Iris pigment epithelial cell (primary cell): ENCODE measurements at regions not wholly inside any gene's neighbourhood (a gene's known extent, or its start where the extent isn't known, plus 50 kb on each side); places are given as distances from the start of the nearest gene placed in this dataset.
"Not testable (repeated sequence)": the region's sequence is repeated elsewhere in the genome, so short reads cannot be mapped to it uniquely, and the experiment has no call there.

Experiments
- DNase-seq: peaks from one replicate; pipeline ENCODE4 v3.0.0-alpha.2; 2011; ENCODE audit warnings: low read depth

DNA sequence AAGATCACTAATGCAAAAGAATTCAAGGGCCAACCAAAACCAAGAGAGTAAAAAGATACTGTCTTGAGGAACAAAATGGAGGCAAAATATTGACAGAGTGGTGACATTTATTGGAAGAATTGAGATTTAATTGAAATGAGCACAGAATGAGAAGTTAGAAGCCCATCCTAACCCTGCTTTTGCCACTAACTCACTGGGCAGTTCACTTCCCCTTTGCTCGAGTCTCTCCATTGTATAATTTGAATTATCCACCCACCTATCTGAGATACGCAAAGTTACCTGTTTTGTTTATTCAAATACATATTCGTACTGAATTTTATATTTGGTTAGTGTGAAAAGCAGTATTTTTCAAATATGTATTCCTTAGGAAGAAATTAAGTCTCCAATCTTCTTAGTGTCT is 204.5 kb upstream of the PRDM1 start:
- DNase-seq, result no peak

DNA sequence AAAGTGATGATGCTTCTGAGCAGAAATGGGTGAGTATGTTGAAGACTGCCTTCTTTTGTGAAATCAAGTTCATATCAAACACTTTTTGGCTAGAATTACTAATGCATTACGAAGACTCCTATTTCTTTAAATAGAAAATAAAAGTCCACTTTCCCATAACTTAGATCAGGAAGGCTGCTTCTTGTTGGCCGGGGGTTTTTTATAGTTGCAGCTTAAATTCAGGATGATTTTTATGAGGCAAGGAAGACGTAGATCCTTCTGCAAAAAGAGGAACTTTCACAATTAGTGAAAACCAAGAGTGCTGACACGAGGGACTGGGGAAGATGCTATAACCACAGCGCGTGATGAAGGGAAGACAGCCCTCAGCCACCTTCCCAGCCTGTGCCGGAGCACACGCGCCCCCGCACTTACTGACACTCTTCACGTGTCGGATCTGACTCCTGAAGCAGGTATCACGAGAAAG is 206.1 kb upstream of the PRDM1 start:
- DNase-seq, result no peak

DNA sequence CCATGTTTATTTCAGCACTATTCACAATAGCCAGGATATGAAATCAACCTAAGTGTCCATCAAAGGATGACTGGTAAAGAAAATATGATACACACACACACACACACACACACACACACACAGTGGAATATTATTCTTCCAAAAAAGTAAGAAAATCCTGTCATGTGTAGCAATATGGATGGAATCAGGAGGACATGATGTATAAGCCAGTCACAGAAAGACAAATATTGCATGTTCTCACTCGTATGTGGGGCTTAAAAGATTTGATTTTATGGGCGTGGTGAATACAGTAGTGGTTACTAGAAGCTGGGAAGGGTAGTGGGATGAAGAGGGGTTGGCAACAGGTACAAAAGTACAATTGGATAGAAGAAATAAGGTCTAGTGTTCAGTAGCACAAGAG is 207.0 kb upstream of the PRDM1 start:
- DNase-seq, result no peak

DNA sequence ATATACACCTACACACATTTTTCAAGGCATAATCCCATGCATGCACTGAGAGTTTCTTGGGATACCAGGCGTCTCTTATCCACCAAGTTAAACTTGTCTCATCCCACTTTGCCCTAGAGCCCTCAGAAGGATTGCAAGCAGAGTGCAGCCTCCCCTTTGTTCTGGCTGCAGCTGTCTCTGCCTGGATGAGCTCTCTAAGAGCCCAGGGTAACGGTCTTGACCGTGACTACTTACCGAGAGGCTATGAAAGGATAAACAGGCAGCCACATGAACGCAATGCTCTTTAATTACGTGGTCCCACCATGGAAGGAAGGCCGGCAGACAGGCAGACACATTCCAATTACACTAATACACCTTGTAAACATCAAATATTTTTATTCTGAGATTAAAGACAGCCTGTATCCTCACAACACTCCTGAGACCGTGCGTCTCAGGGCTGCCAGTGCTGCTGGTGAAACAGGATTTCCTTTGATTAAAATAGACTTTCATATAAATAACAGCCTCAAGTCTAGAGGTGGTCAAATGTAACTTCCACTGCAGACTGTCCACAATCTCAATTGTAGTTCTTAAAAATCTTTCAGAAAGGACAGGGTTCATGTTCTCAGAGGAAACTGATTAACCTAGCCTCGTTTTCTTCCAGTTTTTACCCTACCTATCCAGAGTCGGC is 210.0 kb upstream of the PRDM1 start:
- DNase-seq, result no peak

DNA sequence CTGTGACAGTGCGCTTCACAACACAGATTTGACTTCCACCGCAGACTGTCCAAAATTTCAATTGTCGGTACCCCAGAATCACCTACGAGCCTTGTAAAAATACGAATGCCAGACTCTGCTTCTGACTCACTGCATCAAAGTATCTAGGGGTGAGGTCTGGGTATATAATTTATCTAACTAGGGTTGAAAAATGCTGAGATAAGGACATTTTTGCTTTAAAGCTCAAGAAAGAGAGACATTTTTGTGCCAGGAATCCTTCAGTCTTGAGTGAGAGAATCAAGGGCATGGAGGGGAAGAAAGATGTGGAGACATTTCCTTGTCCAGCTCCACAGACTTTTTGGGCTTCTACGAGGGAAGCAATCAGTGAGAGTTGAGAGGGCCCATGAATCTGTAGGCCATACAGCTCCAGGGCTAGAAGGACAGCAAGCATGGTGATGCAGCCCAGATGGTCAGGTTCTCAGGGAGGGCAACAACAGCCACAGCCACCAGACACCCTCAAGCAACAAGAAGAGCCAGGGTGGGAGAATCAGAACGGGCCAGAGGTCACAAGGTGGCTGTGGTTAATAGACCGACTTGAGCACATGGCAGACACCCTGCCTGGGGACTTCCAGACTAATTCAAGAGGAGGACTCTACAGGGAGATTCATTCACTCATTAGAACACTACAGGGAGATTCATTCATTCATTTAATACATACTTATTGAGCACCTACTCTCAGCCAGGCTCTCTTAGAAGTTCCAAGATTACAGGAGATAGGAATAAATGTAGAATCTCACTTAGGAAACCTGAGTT is 211.1 kb upstream of the PRDM1 start:
- no peak for DNase-seq

DNA sequence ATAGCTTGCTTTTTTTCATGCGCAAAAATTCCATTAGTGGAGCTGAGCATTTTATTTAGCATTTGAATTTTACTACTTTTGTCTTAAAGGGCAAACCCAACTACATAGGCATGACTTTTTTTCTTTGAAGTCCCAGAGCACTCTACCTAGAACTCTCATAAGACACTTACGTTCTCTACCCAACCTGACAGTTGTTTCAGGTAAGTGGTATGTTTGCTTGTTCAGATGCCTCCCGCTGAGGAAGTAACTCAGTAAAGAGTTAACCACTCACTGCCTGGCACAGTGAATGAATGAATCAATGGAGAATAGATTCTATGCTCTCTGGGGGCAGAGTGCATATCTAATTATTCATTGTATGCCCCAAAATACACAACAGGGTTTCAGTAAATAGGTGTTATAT is 212.3 kb upstream of the PRDM1 start:
- no peak for DNase-seq

DNA sequence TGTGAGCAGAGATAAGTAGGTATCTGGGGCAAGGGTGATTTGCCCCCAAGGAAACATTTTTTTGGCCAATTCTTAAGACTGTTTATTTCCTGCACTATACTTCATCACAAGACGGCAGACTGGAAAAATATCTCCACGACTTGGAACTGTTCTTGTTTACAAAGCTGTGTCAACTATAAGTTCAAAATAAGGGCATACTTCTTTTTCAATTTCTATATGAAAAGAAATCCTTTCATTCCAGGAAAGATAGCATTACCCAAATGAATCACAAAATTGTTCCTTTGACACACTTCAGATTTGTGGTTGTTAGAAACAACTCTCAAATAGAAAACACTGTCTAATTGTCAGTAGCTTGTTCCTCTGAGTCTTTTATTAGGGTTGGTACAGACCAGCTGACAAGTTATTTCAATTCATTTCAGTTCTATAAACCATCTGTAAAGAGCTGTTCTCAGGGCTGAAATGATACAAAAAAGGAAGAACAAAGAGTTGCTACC is 212.9 kb upstream of the PRDM1 start:
- no peak for DNase-seq

DNA sequence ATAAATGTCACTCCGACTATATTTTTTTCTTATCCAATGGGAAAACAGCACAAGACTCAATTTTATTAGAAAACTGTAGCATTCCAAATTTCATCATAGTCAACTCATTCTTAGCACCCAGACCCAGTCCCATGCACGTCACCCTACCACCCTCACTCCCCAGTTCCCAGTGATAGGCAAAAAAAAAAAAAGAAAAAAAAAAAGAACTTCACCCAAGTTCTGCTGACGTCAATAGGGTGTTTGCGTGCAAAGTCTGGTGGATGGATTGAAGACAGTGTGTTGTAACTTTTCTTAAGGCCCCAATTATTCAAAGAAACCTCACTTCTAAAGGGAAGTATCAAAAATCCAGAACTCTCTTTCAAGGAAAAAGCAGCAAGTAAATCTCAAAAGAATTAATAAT is 213.9 kb upstream of the PRDM1 start:
- DNase-seq, result no peak

DNA sequence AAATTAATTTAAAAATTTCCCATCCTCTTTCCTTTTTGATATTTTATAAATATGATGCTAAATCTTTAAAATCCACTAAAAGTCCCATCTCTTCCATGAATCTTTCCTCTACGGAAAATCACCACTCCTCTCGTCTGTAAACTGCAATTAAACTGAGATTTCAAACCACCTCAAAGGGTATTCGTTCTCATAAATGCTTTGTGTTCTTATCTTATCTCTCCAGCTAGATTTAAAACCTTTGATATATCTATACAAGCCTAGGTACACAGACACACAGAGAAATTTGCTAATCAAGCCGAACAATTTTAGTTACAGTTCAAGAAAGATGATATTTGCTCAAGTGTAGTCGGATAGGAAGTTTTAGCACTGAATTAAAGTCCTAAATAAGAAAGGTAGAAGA is 214.6 kb upstream of the PRDM1 start:
- DNase-seq, result no peak

DNA sequence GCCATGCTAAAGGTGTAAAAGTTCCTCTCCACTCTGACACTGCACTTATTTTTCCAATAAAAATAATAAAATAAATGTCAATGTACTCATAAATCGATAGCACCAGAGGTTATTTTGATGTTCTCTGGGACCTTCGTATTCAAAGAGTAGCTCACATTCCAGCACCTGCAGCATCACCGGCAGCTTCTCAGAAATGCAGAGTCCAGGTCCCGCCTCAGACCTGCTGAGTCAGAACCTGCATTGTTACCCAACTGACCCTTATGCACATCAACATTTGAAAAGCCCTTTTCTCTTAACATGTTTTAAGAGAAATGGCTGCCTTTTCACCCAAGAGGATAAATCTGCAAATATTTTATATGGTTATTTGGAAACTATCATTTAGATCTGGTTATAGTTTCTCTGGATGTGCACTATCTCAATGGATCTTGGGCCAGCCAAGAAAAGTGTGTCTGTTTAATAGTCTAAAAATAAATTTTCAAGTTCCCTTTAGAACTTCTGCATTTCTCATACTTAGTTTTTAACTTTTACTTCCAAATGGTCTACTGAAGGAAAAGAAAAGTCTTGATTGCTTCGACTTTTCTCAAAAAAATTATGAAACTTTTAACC is 216.2 kb upstream of the PRDM1 start:
- DNase-seq, result no peak

DNA sequence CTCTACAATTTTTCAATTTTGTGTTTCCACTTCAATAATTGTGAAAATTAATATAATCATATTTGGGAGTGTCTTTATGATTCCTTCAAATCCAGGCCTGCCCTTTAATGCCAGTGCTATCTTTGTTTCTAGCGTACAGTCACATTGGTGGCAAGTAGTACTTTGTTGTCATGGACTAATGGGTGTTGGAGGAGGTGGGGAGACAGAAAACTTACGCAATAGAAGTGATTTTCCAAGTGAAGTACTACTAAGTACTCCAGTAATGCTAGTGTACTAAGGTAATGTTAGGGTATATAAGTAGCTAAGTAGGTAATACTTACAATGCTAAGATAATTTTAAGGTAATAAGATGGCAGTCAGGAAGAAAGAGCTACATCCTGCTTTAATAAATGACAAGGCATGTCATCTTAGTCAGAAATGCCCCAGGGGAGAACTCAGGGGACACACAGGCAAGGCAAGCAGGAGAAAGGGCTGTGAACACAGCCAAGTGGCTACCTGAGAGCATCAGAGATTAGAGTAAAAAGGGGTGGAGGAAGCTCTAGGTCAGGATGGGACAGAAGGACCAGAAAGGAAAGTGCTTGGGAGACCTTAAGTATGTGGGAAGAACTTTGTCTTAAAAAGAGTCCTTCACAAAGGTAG is 217.2 kb upstream of the PRDM1 start:
- DNase-seq, result no peak

DNA sequence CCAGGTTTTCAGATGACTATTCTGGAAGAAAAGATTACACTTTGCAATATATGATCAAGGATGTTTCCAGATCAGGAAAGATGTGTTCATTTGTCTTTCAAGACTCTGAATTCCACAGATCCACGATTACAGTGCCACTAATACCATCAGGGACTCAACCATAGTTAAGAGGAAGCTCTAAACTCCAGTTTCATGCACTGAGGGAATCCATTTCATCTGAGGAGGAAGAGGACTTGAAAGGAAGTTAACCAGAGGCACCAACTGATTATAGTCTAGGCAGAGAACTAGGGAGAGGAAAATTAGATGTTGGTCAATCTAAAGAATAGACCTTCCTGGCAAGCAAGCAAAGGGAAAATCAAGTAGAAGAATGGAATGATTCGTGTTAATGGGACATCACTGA is 218.3 kb upstream of the PRDM1 start:
- no peak for DNase-seq

DNA sequence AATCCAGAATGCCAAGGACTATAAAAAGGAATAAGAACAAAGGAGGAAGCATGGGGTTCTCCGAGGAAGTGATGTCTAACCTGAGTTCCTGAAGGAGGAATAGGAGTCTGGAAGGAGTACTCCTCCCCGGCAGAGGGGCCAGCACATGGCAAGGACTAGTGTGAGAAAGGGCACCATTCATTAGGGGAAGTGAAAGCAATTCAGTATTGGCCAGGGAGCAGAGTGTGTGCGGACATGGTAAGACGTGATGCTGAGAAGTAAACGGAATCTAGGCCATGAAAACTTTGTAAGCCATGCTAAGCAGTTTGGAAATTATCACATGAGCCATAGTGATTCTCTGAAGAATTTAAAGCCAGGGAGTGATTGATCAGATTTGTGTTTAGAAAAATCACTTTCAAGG is 218.9 kb upstream of the PRDM1 start:
- no peak for DNase-seq

DNA sequence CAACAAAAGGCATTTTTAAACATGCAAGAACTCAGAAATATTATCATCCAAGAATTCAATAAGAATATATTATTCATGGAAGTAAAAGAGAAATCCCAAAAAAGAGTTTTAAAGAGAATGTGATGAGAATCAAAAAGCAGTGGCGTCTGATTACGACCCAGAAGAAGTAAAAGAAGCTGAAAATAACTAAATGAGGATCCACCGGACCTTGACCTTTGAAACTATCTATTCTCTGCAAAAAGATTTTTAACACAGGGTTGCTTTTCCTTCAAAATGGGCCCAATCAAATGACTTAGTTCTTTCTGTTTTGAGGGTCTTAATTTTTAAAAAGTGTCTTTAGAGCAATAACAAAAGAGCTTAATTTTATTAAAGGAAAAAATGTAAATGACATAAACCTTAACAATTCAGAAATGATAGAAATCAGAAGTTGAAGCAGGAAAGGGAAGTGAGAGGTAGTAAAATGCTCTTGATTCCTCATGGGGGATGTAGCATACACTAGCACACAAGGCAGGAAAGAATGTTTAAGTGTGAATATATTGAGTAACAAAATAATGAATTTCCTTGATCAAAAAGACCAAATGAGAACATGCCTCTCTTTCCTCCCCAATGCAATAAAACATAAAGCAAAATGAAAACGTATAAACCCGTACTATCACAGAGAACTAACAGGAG is 223.1 kb upstream of the PRDM1 start:
- no peak for DNase-seq

DNA sequence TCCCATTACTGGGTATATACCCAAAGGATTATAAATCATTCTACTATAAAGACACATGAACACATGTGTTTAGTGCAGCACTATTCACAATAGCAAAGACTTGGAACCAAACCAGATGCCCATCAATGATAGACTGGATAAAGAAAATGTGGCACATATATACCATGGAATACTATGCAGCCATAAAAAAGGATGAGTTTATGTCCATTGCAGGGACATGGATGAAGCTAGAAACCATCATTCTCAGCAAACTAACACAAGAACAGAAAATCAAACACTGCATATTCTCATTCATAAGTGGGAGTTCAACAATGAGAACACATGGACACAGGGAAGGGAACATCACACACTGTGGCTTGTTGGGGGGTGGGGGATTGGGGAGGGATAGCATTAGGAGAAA is 225.2 kb upstream of the PRDM1 start:
- DNase-seq, result not testable (repeated sequence)

DNA sequence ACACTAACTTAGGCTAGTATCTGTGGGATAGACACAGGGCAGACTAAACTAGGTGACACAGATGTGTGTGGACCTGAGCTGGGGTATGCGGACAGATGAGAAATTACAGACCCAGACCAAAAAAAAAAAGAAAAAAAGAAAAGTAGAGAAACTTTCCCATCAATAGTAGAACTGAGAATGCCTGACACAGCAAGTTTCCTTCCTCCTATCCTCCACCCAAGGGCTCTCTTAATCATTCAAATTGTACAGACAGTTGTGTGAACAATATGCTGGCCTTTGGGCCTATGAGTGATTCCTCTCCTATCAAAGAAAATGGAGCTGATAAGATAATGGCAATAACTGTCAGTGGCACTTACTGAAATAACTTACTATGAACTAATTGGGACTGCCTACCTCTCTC is 226.7 kb upstream of the PRDM1 start:
- no peak for DNase-seq

DNA sequence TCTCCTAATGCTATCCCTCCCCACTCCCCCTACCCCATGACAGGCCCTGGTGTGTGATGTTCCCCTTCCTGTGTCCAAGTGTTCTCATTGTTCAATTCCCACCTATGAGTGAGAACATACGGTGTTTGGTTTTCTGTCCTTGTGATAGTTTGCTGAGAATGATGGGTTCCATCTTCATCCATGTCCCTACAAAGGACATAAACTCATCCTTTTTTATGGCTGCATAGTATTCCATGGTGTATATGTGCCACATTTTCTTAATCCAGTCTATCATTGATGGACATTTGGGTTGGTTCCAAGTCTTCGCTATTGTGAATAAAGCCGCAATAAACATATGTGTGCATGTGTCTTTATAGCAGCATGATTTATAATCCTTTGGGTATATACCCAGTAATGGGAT is 227.5 kb upstream of the PRDM1 start:
- not testable (repeated sequence) for DNase-seq

DNA sequence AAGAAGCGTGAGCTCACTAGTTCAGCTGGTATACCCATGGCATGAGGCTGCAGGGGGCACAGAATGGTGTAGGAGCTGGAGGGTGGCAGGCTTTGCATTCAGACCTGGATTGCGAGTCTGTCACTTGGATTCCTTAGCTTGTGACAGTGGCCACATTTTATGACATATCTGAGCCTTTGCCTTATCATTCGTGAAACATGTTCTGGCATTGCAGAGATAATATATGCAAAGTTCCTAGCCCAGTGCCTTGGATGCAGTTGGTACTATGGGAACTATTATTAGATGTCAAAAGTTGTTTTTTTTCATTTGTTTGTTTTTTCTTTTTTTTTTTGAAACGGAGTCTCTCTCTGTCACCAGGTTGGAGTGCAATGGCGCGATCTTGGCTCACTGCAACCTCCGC is 230.7 kb upstream of the PRDM1 start:
- DNase-seq, result no peak

DNA sequence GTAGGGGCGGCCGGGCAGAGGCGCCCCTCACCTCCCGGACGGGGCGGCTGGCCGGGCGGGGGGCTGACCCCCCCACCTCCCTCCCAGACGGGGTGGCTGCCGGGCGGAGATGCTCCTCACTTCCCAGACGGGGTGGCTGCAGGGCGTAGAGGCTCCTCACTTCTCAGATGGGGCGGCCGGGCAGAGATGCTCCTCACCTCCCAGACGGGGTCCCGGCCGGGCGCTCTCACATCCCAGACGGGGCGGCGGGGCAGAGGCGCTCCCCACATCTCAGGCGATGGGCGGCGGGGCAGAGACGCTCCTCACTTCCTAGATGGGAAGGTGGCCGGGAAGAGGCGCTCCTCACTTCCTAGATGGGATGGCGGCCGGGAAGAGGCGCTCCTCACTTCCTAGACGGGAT is 232.2 kb upstream of the PRDM1 start:
- DNase-seq, result not testable (repeated sequence)

DNA sequence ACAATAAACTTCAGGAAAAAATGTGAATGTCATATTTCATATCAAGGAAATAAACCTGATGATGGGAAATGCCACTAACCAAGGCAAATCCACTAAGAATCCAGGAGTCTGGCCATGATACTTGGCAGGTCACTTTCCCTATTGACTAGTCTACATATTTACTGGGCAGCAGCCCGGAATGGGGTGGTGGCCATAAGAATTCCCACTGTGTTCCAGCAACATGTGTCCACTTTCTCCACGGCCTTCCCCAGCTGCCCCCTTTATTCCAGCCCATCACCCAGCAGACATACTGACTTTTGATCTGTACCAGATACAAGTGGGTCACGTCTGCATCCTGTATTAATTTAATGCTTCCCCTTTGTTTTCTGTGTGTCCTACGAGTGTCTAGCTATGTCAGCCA is 234.5 kb upstream of the PRDM1 start:
- DNase-seq, result no peak

DNA sequence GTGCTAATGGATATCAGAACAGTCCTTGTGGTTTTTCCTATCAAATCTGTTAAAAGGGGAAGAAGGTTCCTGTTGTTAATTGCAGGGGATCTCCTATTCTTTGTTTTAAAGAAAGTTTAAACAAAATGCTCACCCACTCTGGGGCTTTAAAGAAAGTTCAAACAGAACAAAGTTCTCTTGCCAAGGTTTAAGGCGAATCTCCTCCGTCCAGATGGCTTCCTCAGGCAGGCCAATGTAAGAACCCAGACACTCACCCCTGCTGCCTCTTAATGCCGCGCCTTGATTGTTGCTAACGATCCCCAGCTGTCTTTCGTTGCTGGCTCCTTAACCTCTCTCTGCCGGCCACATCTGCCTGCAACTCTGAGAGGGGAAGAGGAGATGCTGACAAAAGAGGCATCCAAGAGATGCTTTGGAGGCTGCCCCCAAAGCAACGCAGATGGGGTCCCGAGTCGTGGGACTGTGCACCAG is 235.0 kb upstream of the PRDM1 start:
- no peak for DNase-seq
